SK-N-SH (cell line): ENCODE measurements at regions not wholly inside any gene's neighbourhood (a gene's known extent, or its start where the extent isn't known, plus 50 kb on each side); places are given as distances from the start of the nearest gene placed in this dataset.

ENCODE experiments used
- CTCF ChIA-PET: fragments of 300-600, 350-600 bp; formaldehyde crosslinking; extraction: SDS; loops from one replicate; lab custom pipeline; 2021; lab: Yijun Ruan, JAX
- POLR2A ChIA-PET: fragments of 350-600 bp; sonication (Branson Sonifier 250); formaldehyde crosslinking; extraction: SDS; loops from one replicate; lab custom pipeline; 2020; ENCODE audit warnings: antibody characterized with exemption, inconsistent platforms; lab: Yijun Ruan, JAX
- DNase-seq: peaks from one replicate; pipeline ENCODE4 v3.0.0; 2012
- H2AFZ ChIP-seq: fragments of 200-600 bp; sonication (generic); 2 replicates; pipeline ENCODE4 v1.8.1; 2016; ENCODE audit warnings: antibody characterized with exemption, mild to moderate bottlenecking, low read depth
- H3F3A ChIP-seq: fragments of 200-600 bp; sonication (generic); replicated peaks from 2 replicates; pipeline ENCODE3; 2016; ENCODE audit warnings: antibody characterized with exemption, mild to moderate bottlenecking; ENCODE audit not compliant: insufficient read depth
- H3K27ac ChIP-seq, 2 experiments: fragments of 200-500 bp in 1 of 2; fragments of 200-600 bp in 1 of 2; sonication (Bioruptor generic) in 1 of 2; sonication (generic), shearing (Covaris generic) in 1 of 2; 2 replicates each; pipeline versions ENCODE4 v1.5.1 to v1.6.1; 2014 to 2016; ENCODE audit warnings: low read depth in 2 of 2, inconsistent platforms in 1 of 2, low read length in 1 of 2, mild to moderate bottlenecking in 1 of 2, mixed read lengths in 1 of 2
- H3K27me3 ChIP-seq: fragments of 200-600 bp; sonication (generic), shearing (Covaris generic); 2 replicates; pipeline ENCODE4 v1.6.1; 2016; ENCODE audit warnings: mixed run types; ENCODE audit not compliant: insufficient read depth
- H3K36me3 ChIP-seq, 2 experiments: fragments of 200-500 bp in 1 of 2; fragments of 200-600 bp in 1 of 2; sonication (Bioruptor generic) in 1 of 2; sonication (generic) in 1 of 2; replicated peaks in 1 of 2; 2 replicates each; pipeline versions ENCODE3 to v1.5.1; 2014 to 2016; ENCODE audit warnings: low read length in 1 of 2, mild to moderate bottlenecking in 1 of 2; ENCODE audit not compliant: insufficient read depth in 2 of 2, control insufficient read depth in 1 of 2
- H3K4me1 ChIP-seq, 2 experiments: fragments of 200-500 bp in 1 of 2; fragments of 200-600 bp in 1 of 2; sonication (Bioruptor generic) in 1 of 2; sonication (generic), shearing (Covaris generic) in 1 of 2; 2 replicates each; pipeline versions ENCODE4 v1.5.1 to v1.6.1; 2014 to 2016; ENCODE audit warnings: low read depth in 1 of 2, low read length in 1 of 2, mixed run types in 1 of 2; ENCODE audit not compliant: insufficient read depth in 2 of 2, control insufficient read depth in 1 of 2
- H3K4me2 ChIP-seq: fragments of 200-600 bp; sonication (generic), shearing (Covaris generic); 2 replicates; pipeline ENCODE4 v1.6.1; 2017; ENCODE audit warnings: mixed run types
- H3K4me3 ChIP-seq, 2 experiments: fragments of 200-500 bp in 1 of 2; fragments of 200-600 bp in 1 of 2; sonication (Bioruptor generic) in 1 of 2; sonication (generic), shearing (Covaris generic) in 1 of 2; 2 replicates each; pipeline versions ENCODE4 v1.5.1 to v1.8.1; 2014 to 2016; ENCODE audit warnings: low read depth in 2 of 2, inconsistent platforms in 1 of 2, low read length in 1 of 2, mild to moderate bottlenecking in 1 of 2, mixed read lengths in 1 of 2, moderate library complexity in 1 of 2
- H3K79me2 ChIP-seq: fragments of 200-600 bp; sonication (generic); 2 replicates; pipeline ENCODE4 v1.8.1; 2017; ENCODE audit warnings: mild to moderate bottlenecking; ENCODE audit not compliant: insufficient read depth
- H3K9ac ChIP-seq: fragments of 200-600 bp; sonication (generic); 2 replicates; pipeline ENCODE4 v1.6.1; 2017; ENCODE audit warnings: mixed run types
- H3K9me2 ChIP-seq: fragments of 200-600 bp; sonication (generic); 2 replicates; pipeline ENCODE4 v1.6.1; 2017; ENCODE audit warnings: mixed run types
- H3K9me3 ChIP-seq: fragments of 200-600 bp; sonication (generic); 2 replicates; pipeline ENCODE4 v1.6.1; 2017; ENCODE audit warnings: mixed run types, mild to moderate bottlenecking, moderate library complexity
- H4K20me1 ChIP-seq: fragments of 200-600 bp; sonication (generic); 2 replicates; pipeline ENCODE4 v1.6.1; 2017; ENCODE audit warnings: mild to moderate bottlenecking, mixed run types; ENCODE audit not compliant: insufficient read depth
- CHD2 ChIP-seq: fragments of 150-350 bp; IDR thresholded peaks from 2 replicates; pipeline ENCODE4 v1.6.1; 2018; ENCODE audit warnings: low read length; ENCODE audit not compliant: partially characterized antibody
- EZH2phosphoT487 ChIP-seq: fragments of 200-600 bp; sonication (generic); IDR thresholded peaks from 2 replicates; pipeline ENCODE4 v1.6.1; 2017; ENCODE audit warnings: low read depth, mixed run types, mild to moderate bottlenecking, antibody characterized with exemption, moderate library complexity, borderline replicate concordance
- FOXM1 ChIP-seq: IDR thresholded peaks from 2 replicates; pipeline ENCODE4 v1.4.0; 2012; ENCODE audit warnings: low read depth, mild to moderate bottlenecking
- POLR2AphosphoS5 ChIP-seq: IDR thresholded peaks from 2 replicates; pipeline ENCODE4 v1.6.1; 2012; ENCODE audit warnings: low read depth, low read length
- RFX5 ChIP-seq: IDR thresholded peaks from 2 replicates; pipeline ENCODE4 v1.6.1; 2012; ENCODE audit warnings: mild to moderate bottlenecking, improper control_type of control experiment, low read length
- SIN3A ChIP-seq: IDR thresholded peaks from 2 replicates; pipeline ENCODE4 v1.6.1; 2012; ENCODE audit warnings: low read depth, mild to moderate bottlenecking, low read length, moderate library complexity, borderline replicate concordance
- TCF12 ChIP-seq: IDR thresholded peaks from 2 replicates; pipeline ENCODE4 v1.4.0; 2012
- TEAD4 ChIP-seq: IDR thresholded peaks from 2 replicates; pipeline ENCODE4 v1.4.0; 2012; ENCODE audit warnings: mild to moderate bottlenecking, borderline replicate concordance; ENCODE audit not compliant: insufficient read depth
- WGBS: methylation state at CpG from one replicate; pipeline ENCODE4 v1.1.6; 2017; ENCODE audit warnings: low lambda C conversion rate; 5-methylcytosine and 5-hydroxymethylcytosine counted together
- TF ChIP-seq, protein P1 (sequence below): IDR thresholded peaks from 2 replicates; pipeline ENCODE4; 2012
- TF ChIP-seq, protein P2 (sequence below): fragments of 150-350 bp; IDR thresholded peaks from 2 replicates; pipeline ENCODE4 v1.6.1; 2016; ENCODE audit warnings: mild to moderate bottlenecking, low read depth, low read length
- TF ChIP-seq, protein P3 (sequence below): IDR thresholded peaks from 2 replicates; pipeline ENCODE4 v1.4.0; 2012; ENCODE audit warnings: low read depth
- TF ChIP-seq, protein P4 (sequence below): fragments of 200-600 bp; sonication (generic); IDR thresholded peaks from 2 replicates; pipeline ENCODE4 v1.6.1; 2017; ENCODE audit warnings: antibody characterized with exemption, mild to moderate bottlenecking, moderate library complexity
- TF ChIP-seq, protein P5 (sequence below): IDR thresholded peaks from 2 replicates; pipeline ENCODE4 v1.4.0; 2012; ENCODE audit warnings: low read depth, borderline replicate concordance

DNA sequence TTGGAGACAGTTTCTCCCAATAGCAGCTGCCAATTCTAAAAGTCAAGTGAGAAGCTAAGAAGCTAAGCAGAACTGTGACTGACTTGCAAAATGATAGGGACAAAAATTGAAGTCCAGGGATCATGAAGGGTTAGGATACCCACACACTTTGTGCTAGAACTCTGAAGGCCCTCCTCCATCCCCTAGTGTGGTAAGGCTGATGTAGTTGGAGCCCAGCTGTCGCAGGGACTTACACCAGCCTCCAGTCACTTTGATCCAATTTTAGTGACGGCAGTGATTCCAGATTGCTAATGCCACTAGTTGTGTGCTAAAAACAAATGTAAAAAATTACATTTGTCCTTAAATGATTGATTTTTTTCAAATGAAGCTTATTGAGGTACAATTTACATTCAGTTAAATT, 742.7 kb upstream of the ZNF608 start:
- H3K9me2 ChIP-seq, result no peaks in the 10 kb centered on the region
- no peak for TF ChIP-seq CHD2
- TF ChIP-seq, protein P1, sequence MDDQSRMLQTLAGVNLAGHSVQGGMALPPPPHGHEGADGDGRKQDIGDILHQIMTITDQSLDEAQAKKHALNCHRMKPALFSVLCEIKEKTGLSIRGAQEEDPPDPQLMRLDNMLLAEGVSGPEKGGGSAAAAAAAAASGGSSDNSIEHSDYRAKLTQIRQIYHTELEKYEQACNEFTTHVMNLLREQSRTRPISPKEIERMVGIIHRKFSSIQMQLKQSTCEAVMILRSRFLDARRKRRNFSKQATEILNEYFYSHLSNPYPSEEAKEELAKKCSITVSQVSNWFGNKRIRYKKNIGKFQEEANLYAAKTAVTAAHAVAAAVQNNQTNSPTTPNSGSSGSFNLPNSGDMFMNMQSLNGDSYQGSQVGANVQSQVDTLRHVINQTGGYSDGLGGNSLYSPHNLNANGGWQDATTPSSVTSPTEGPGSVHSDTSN, result no peak
- no peak for TF ChIP-seq EZH2phosphoT487
- TF ChIP-seq, protein P2, sequence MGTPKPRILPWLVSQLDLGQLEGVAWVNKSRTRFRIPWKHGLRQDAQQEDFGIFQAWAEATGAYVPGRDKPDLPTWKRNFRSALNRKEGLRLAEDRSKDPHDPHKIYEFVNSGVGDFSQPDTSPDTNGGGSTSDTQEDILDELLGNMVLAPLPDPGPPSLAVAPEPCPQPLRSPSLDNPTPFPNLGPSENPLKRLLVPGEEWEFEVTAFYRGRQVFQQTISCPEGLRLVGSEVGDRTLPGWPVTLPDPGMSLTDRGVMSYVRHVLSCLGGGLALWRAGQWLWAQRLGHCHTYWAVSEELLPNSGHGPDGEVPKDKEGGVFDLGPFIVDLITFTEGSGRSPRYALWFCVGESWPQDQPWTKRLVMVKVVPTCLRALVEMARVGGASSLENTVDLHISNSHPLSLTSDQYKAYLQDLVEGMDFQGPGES, result no peak
- TF ChIP-seq RFX5, result no peak
- no peak for TF ChIP-seq FOXM1
- no peak for TF ChIP-seq TCF12
- TF ChIP-seq, protein P3, sequence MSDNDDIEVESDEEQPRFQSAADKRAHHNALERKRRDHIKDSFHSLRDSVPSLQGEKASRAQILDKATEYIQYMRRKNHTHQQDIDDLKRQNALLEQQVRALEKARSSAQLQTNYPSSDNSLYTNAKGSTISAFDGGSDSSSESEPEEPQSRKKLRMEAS, result no peak
- TF ChIP-seq, protein P4, sequence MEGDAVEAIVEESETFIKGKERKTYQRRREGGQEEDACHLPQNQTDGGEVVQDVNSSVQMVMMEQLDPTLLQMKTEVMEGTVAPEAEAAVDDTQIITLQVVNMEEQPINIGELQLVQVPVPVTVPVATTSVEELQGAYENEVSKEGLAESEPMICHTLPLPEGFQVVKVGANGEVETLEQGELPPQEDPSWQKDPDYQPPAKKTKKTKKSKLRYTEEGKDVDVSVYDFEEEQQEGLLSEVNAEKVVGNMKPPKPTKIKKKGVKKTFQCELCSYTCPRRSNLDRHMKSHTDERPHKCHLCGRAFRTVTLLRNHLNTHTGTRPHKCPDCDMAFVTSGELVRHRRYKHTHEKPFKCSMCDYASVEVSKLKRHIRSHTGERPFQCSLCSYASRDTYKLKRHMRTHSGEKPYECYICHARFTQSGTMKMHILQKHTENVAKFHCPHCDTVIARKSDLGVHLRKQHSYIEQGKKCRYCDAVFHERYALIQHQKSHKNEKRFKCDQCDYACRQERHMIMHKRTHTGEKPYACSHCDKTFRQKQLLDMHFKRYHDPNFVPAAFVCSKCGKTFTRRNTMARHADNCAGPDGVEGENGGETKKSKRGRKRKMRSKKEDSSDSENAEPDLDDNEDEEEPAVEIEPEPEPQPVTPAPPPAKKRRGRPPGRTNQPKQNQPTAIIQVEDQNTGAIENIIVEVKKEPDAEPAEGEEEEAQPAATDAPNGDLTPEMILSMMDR, result no peak
- TF ChIP-seq, protein P5, sequence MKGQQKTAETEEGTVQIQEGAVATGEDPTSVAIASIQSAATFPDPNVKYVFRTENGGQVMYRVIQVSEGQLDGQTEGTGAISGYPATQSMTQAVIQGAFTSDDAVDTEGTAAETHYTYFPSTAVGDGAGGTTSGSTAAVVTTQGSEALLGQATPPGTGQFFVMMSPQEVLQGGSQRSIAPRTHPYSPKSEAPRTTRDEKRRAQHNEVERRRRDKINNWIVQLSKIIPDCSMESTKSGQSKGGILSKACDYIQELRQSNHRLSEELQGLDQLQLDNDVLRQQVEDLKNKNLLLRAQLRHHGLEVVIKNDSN, result no peak
- no peak for TF ChIP-seq POLR2AphosphoS5
- TF ChIP-seq SIN3A, result no peak
- no peak for TF ChIP-seq TEAD4
- TF ChIP-seq, all 33 proteins: peak for 0
- H3K4me1 ChIP-seq, result peaks cover 24 to 28% of the 10 kb centered on the region in 2 experiments; a peak in 3 of 4 replicates
- H3K27ac ChIP-seq, result no peak overlapping the region; a peak in 1 of 4 replicates
- peaks cover 22% of the 10 kb centered on the region for H3F3A ChIP-seq
- H3K27me3 ChIP-seq, result no peaks in the 10 kb centered on the region
- H2AFZ ChIP-seq, result no peak overlapping the region
- H4K20me1 ChIP-seq, result peaks cover 7% of the 10 kb centered on the region; the same call in 1 of the 2 replicates
- no peak overlapping the region for H3K9ac ChIP-seq
- no peaks in the 10 kb centered on the region for H3K36me3 ChIP-seq
- H3K9me3 ChIP-seq, result no peaks in the 10 kb centered on the region
- no peaks in the 10 kb centered on the region for H3K79me2 ChIP-seq
- ChIA-PET POLR2A (no interaction called here), CTCF (interaction anchor here (0.6 to 0.7 kb wide), 2 partner anchors 60 to 76 kb away, joined by 3 read pairs; no protein-coding TSS in a partner anchor)
- no peak for DNase-seq
- no peak overlapping the region for H3K4me2 ChIP-seq
- 96% methylated on average over 2 of the region's 2 CpGs for WGBS
- H3K4me3 ChIP-seq, result no peak overlapping the region
